Neuron (in vitro differentiated cells): ENCODE measurements at regions not wholly inside any gene's neighbourhood (a gene's known extent, or its start where the extent isn't known, plus 50 kb on each side); places are given as distances from the start of the nearest gene placed in this dataset.

Source experiments
- H2AFZ ChIP-seq: one replicate; pipeline ENCODE4 v1.6.1; 2013; ENCODE audit warnings: low read depth, mild to moderate bottlenecking, inconsistent platforms, low read length, moderate library complexity
- H3K27me3 ChIP-seq: one replicate; pipeline ENCODE4 v1.6.1; 2013; ENCODE audit warnings: low read length; ENCODE audit not compliant: insufficient read depth
- H3K36me3 ChIP-seq: one replicate; pipeline ENCODE4 v1.6.1; 2013; ENCODE audit warnings: low read length; ENCODE audit not compliant: insufficient read depth
- H3K4me1 ChIP-seq: one replicate; pipeline ENCODE4 v1.6.1; 2013; ENCODE audit warnings: low read length; ENCODE audit not compliant: insufficient read depth
- H3K4me3 ChIP-seq: 2 replicates; pipeline ENCODE4 v1.5.1; 2013; ENCODE audit warnings: mild to moderate bottlenecking, low read length, moderate library complexity
- H3K9me3 ChIP-seq: one replicate; pipeline ENCODE4 v1.6.1; 2013; ENCODE audit warnings: low read length

GRCh38 chr21:20789729-20790500 lies 208.3 kb upstream of the NCAM2 start:
- Histone ChIP-seq H3K4me3 (no peak overlapping the region), H3K27me3 (peaks cover 42% of the 10 kb centered on the region), H3K4me1 (peaks cover 9% of the 10 kb centered on the region), H3K36me3 (no peaks in the 10 kb centered on the region), H2AFZ (no peak overlapping the region), H3K9me3 (peaks cover 3% of the 10 kb centered on the region)

- H2AFZ ChIP-seq = no peak overlapping the region
- no peaks in the 10 kb centered on the region for H3K4me1 ChIP-seq
- H3K9me3 ChIP-seq = no peaks in the 10 kb centered on the region
- H3K36me3 ChIP-seq = no peaks in the 10 kb centered on the region
- H3K4me3 ChIP-seq = no peak overlapping the region
- H3K27me3 ChIP-seq = peaks cover 2% of the 10 kb centered on the region
Measured at GRCh38 chr21:20800106-20800505, 198.1 kb upstream of the NCAM2 start.

GRCh38 chr21:20802201-20802600 lies 196.0 kb upstream of the NCAM2 start:
- Histone ChIP-seq H3K4me1 (no peaks in the 10 kb centered on the region), H3K4me3 (no peak overlapping the region), H2AFZ (no peak overlapping the region), H3K27me3 (no peaks in the 10 kb centered on the region), H3K36me3 (no peaks in the 10 kb centered on the region), H3K9me3 (no peaks in the 10 kb centered on the region)

GRCh38 chr21:20802631-20803260 lies 195.5 kb upstream of the NCAM2 start:
- Histone ChIP-seq H3K27me3 (no peaks in the 10 kb centered on the region), H3K4me1 (no peaks in the 10 kb centered on the region), H3K4me3 (no peak overlapping the region), H2AFZ (no peak overlapping the region), H3K36me3 (no peaks in the 10 kb centered on the region), H3K9me3 (no peaks in the 10 kb centered on the region)

GRCh38 chr21:20811702-20812101 lies 186.5 kb upstream of the NCAM2 start:
- H3K9me3 ChIP-seq = no peaks in the 10 kb centered on the region
- no peaks in the 10 kb centered on the region for H3K4me1 ChIP-seq
- no peak overlapping the region for H3K4me3 ChIP-seq
- H3K36me3 ChIP-seq = no peaks in the 10 kb centered on the region
- no peak overlapping the region for H2AFZ ChIP-seq
- H3K27me3 ChIP-seq = no peaks in the 10 kb centered on the region

- Histone ChIP-seq H3K9me3 (peaks cover 2% of the 10 kb centered on the region), H3K4me1 (no peaks in the 10 kb centered on the region), H3K27me3 (no peaks in the 10 kb centered on the region), H3K36me3 (no peaks in the 10 kb centered on the region), H2AFZ (no peak overlapping the region), H3K4me3 (no peak overlapping the region)
Measured at GRCh38 chr21:20814090-20814489, 184.1 kb upstream of the NCAM2 start.

- H3K4me1 ChIP-seq = peaks cover 32% of the 10 kb centered on the region
- H3K36me3 ChIP-seq = no peaks in the 10 kb centered on the region
- H3K4me3 ChIP-seq = no peak overlapping the region
- H3K27me3 ChIP-seq = no peaks in the 10 kb centered on the region
- H2AFZ ChIP-seq = peak overlapping the region; percentile 51
- no peaks in the 10 kb centered on the region for H3K9me3 ChIP-seq
Measured at GRCh38 chr21:20822666-20823065, 175.5 kb upstream of the NCAM2 start.

GRCh38 chr21:20852866-20853265 lies 145.3 kb upstream of the NCAM2 start:
- H3K9me3 ChIP-seq = no peaks in the 10 kb centered on the region
- H3K4me1 ChIP-seq = no peaks in the 10 kb centered on the region
- H3K27me3 ChIP-seq = no peaks in the 10 kb centered on the region
- H3K4me3 ChIP-seq = no peak overlapping the region
- no peak overlapping the region for H2AFZ ChIP-seq
- H3K36me3 ChIP-seq = no peaks in the 10 kb centered on the region

- Histone ChIP-seq H3K4me1 (no peaks in the 10 kb centered on the region), H3K9me3 (no peaks in the 10 kb centered on the region), H3K4me3 (no peak overlapping the region), H3K27me3 (no peaks in the 10 kb centered on the region), H2AFZ (no peak overlapping the region), H3K36me3 (no peaks in the 10 kb centered on the region)
Measured at GRCh38 chr21:20856926-20857325, 141.3 kb upstream of the NCAM2 start.

- H3K36me3 ChIP-seq = no peaks in the 10 kb centered on the region
- no peak overlapping the region for H2AFZ ChIP-seq
- no peaks in the 10 kb centered on the region for H3K4me1 ChIP-seq
- no peaks in the 10 kb centered on the region for H3K27me3 ChIP-seq
- no peak overlapping the region for H3K4me3 ChIP-seq
- no peaks in the 10 kb centered on the region for H3K9me3 ChIP-seq
Measured at GRCh38 chr21:20874202-20874601, 124.0 kb upstream of the NCAM2 start.

GRCh38 chr21:20875742-20876141 lies 122.5 kb upstream of the NCAM2 start:
- Histone ChIP-seq H3K27me3 (no peaks in the 10 kb centered on the region), H3K4me3 (no peak overlapping the region), H3K9me3 (no peaks in the 10 kb centered on the region), H2AFZ (no peak overlapping the region), H3K36me3 (no peaks in the 10 kb centered on the region), H3K4me1 (no peaks in the 10 kb centered on the region)

- Histone ChIP-seq H3K4me1 (peaks cover 3% of the 10 kb centered on the region), H3K4me3 (no peak overlapping the region), H2AFZ (no peak overlapping the region), H3K27me3 (no peaks in the 10 kb centered on the region), H3K9me3 (no peaks in the 10 kb centered on the region), H3K36me3 (no peaks in the 10 kb centered on the region)
Measured at GRCh38 chr21:20877976-20878375, 120.2 kb upstream of the NCAM2 start.

GRCh38 chr21:20882462-20883407 lies 115.5 kb upstream of the NCAM2 start:
- H3K4me1 ChIP-seq = peaks cover 3% of the 10 kb centered on the region
- H3K9me3 ChIP-seq = no peaks in the 10 kb centered on the region
- no peak overlapping the region for H2AFZ ChIP-seq
- H3K27me3 ChIP-seq = no peaks in the 10 kb centered on the region
- no peaks in the 10 kb centered on the region for H3K36me3 ChIP-seq
- no peak overlapping the region for H3K4me3 ChIP-seq
